ENCODE measurements at regions not wholly inside any gene's neighbourhood (a gene's known extent, or its start where the extent isn't known, plus 50 kb on each side); places are given as distances from the start of the nearest gene placed in this dataset.

GRCh38 chr10:3484306-3485056 is 300.5 kb downstream of the KLF6 start:
- DNase-seq (ENCODE audit: low read depth in 2 of 2): no peak

GRCh38 chr10:3482200-3482993 is 302.6 kb downstream of the KLF6 start:
- no peak for DNase-seq (ENCODE audit: low read depth in 2 of 2)

- DNase-seq (ENCODE audit: low read depth in 2 of 2): no peak
These were observed 303.5 kb downstream of the KLF6 start for GRCh38 chr10:3481496-3481895.

- no peak for DNase-seq (ENCODE audit: low read depth in 2 of 2)
These were observed 304.1 kb downstream of the KLF6 start for GRCh38 chr10:3480990-3481315.

- DNase-seq (ENCODE audit: low read depth in 2 of 2): no peak
These were observed 304.6 kb downstream of the KLF6 start for GRCh38 chr10:3480281-3480989.

GRCh38 chr10:3478632-3479240 is 306.2 kb upstream of the PITRM1 start:
- no peak for DNase-seq (ENCODE audit: low read depth in 2 of 2)

GRCh38 chr10:3478153-3478552 is 305.6 kb upstream of the PITRM1 start:
- DNase-seq (ENCODE audit: low read depth in 2 of 2): no peak

GRCh38 chr10:3477683-3478082 is 305.1 kb upstream of the PITRM1 start:
- no peak for DNase-seq (ENCODE audit: low read depth in 2 of 2)

- DNase-seq (ENCODE audit: low read depth in 2 of 2): no peak
These were observed 304.3 kb upstream of the PITRM1 start for GRCh38 chr10:3476640-3477448.

- DNase-seq (ENCODE audit: low read depth in 2 of 2): no peak
These were observed 303.6 kb upstream of the PITRM1 start for GRCh38 chr10:3476186-3476585.

GRCh38 chr10:3475367-3475766 is 302.8 kb upstream of the PITRM1 start:
- no peak for DNase-seq (ENCODE audit: low read depth in 2 of 2)

GRCh38 chr10:3474266-3474665 is 301.7 kb upstream of the PITRM1 start:
- DNase-seq (ENCODE audit: low read depth in 2 of 2): no peak

GRCh38 chr10:3473271-3473670 is 300.7 kb upstream of the PITRM1 start:
- DNase-seq (ENCODE audit: low read depth in 2 of 2): no peak

- no peak for DNase-seq (ENCODE audit: low read depth in 2 of 2)
These were observed 299.9 kb upstream of the PITRM1 start for GRCh38 chr10:3472287-3473051.

- DNase-seq (ENCODE audit: low read depth in 2 of 2): no peak
These were observed 299.3 kb upstream of the PITRM1 start for GRCh38 chr10:3471927-3472286.

GRCh38 chr10:3471472-3471871 is 298.9 kb upstream of the PITRM1 start:
- DNase-seq (ENCODE audit: low read depth in 2 of 2): no peak

- no peak for DNase-seq (ENCODE audit: low read depth in 2 of 2)
These were observed 297.6 kb upstream of the PITRM1 start for GRCh38 chr10:3470191-3470590.

- no peak for DNase-seq (ENCODE audit: low read depth in 2 of 2)
These were observed 297.0 kb upstream of the PITRM1 start for GRCh38 chr10:3469639-3470020.

GRCh38 chr10:3468919-3469638 is 296.5 kb upstream of the PITRM1 start:
- DNase-seq (ENCODE audit: low read depth in 2 of 2): no peak
